ENCODE measurements at regions not wholly inside any gene's neighbourhood (a gene's known extent, or its start where the extent isn't known, plus 50 kb on each side); places are given as distances from the start of the nearest gene placed in this dataset.

DNA sequence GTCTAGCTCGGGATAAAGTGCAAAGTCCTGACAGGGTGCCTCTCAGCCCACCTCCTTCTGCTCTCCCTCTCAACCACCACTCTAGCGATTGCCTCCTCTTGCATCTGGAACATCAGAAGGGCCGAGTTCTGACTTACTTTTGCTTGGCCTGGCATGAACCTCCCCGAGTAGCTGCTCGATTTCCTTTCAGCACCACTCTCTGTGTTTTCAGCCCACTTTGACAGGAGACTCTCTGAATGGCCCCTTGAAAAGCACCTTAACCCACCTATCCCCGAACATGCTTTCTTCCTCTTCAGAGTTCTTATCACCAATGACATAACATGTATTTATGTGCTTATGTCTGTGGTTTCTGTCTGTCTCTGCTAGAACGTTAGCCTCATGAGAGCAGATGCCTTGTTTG lies 225.8 kb upstream of the RUNX1 start (continued):
- TF ChIP-seq, protein P1, sequence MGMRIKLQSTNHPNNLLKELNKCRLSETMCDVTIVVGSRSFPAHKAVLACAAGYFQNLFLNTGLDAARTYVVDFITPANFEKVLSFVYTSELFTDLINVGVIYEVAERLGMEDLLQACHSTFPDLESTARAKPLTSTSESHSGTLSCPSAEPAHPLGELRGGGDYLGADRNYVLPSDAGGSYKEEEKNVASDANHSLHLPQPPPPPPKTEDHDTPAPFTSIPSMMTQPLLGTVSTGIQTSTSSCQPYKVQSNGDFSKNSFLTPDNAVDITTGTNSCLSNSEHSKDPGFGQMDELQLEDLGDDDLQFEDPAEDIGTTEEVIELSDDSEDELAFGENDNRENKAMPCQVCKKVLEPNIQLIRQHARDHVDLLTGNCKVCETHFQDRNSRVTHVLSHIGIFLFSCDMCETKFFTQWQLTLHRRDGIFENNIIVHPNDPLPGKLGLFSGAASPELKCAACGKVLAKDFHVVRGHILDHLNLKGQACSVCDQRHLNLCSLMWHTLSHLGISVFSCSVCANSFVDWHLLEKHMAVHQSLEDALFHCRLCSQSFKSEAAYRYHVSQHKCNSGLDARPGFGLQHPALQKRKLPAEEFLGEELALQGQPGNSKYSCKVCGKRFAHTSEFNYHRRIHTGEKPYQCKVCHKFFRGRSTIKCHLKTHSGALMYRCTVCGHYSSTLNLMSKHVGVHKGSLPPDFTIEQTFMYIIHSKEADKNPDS (CRISPR knock-in tag; IDR thresholded peaks at IDR 0.05) = no peak
- TF ChIP-seq DR1 (CRISPR knock-in tag; IDR thresholded peaks at IDR 0.05) = no peak
- no peak for TF ChIP-seq SOX6 (IDR thresholded peaks at IDR 0.05)
- TF ChIP-seq SOX6 (CRISPR knock-in tag; IDR thresholded peaks at IDR 0.05) = no peak
- TF ChIP-seq ZNF878 (CRISPR knock-in tag; IDR thresholded peaks at IDR 0.05) = no peak

DNA sequence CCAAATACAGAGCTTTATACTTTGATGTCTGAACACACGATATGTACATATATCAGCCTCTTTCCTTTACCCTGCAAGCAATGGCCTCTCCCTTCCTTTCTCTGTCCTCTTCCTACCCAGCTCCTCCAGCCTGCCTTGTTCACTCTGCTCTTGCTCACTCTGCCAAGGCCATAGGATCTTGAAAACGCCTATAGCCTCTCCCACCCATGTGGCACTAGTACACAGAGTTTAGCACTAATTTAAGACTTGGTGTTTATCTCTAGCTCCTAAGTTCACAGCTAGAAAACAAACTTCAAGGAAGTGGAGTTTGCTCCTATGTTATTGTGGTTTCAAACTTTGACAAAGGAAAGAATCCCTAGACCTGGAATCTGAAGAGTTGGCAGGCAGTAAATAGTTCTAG lies 225.0 kb upstream of the RUNX1 start:
- no peak for TF ChIP-seq POLR2AphosphoS5 (IDR thresholded peaks at IDR 0.05; ENCODE audit: low read depth, low read length)
- TF ChIP-seq, protein P2, sequence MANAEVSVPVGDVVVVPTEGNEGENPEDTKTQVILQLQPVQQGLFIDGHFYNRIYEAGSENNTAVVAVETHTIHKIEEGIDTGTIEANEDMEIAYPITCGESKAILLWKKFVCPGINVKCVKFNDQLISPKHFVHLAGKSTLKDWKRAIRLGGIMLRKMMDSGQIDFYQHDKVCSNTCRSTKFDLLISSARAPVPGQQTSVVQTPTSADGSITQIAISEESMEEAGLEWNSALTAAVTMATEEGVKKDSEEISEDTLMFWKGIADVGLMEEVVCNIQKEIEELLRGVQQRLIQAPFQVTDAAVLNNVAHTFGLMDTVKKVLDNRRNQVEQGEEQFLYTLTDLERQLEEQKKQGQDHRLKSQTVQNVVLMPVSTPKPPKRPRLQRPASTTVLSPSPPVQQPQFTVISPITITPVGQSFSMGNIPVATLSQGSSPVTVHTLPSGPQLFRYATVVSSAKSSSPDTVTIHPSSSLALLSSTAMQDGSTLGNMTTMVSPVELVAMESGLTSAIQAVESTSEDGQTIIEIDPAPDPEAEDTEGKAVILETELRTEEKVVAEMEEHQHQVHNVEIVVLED (CRISPR knock-in tag; IDR thresholded peaks at IDR 0.05; ENCODE audit: borderline replicate concordance) = no peak
- TF ChIP-seq, protein P3, sequence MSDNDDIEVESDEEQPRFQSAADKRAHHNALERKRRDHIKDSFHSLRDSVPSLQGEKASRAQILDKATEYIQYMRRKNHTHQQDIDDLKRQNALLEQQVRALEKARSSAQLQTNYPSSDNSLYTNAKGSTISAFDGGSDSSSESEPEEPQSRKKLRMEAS (IDR thresholded peaks at IDR 0.05) = no peak
- no peak for TF ChIP-seq ZNF737 (CRISPR knock-in tag; IDR thresholded peaks at IDR 0.05; ENCODE audit: borderline replicate concordance)
- no peak for TF ChIP-seq POLR2G (IDR thresholded peaks at IDR 0.05; ENCODE audit: low read depth, low read length)
- TF ChIP-seq SOX5 (CRISPR knock-in tag; IDR thresholded peaks at IDR 0.05; ENCODE audit: borderline replicate concordance) = no peak
- TF ChIP-seq ZFP62 (CRISPR knock-in tag; IDR thresholded peaks at IDR 0.05) = no peak
- ATAC-seq (no peak), FAIRE-seq (no peak), DNase-seq (ENCODE audit: low spot score) (no peak)
- H3K27me3 ChIP-seq (ENCODE audit: control insufficient read depth in 1 of 2, insufficient read depth in 2 of 2, low read length in 2 of 2) = no peaks in the 10 kb centered on the region
- no peaks in the 10 kb centered on the region for H3K36me3 ChIP-seq (replicated peaks in 1 of 2; ENCODE audit: control insufficient read depth in 1 of 2, insufficient read depth in 2 of 2, low read length in 2 of 2)
- H3K79me2 ChIP-seq (ENCODE audit: insufficient read depth, low read length) = no peaks in the 10 kb centered on the region
- ChIA-PET POLR2A (no interaction called here), CTCF (ENCODE audit: low intra/inter-chr PET ratio, low total read pairs) (no interaction called here)
- no peaks in the 10 kb centered on the region for H3K9me3 ChIP-seq (ENCODE audit: low read length)
- no peaks in the 10 kb centered on the region for H3K4me1 ChIP-seq (ENCODE audit: insufficient read depth, low read length)
- no peaks in the 10 kb centered on the region for H4K20me1 ChIP-seq (ENCODE audit: insufficient read depth, low read length)
- H2AFZ ChIP-seq (ENCODE audit: low read length) = no peak overlapping the region
- H3K9ac ChIP-seq (ENCODE audit: insufficient read depth, low read depth, low read length) = no peak overlapping the region
- no TSS peak for BruUV-seq (replicated peaks)
- H3K27ac ChIP-seq (ENCODE audit: extremely low read length, insufficient read depth, low read length) = no peak overlapping the region
- in situ Hi-C loops (cut with HindIII; ENCODE audit: extremely low pct_ligation_motif_present, low pct_unique_long_range_greater_than_20kb) (no loop called here), intact Hi-C loops (cut with micrococcal nuclease; ENCODE audit: unreplicated experiment) (no loop called here)
- WGBS (ENCODE audit: low lambda C conversion rate) = 39% methylated on average over 2 of the region's 2 CpGs
- no peak overlapping the region for H3K4me3 ChIP-seq (replicated peaks in 1 of 3; ENCODE audit: insufficient read depth in 1 of 3, low read depth in 2 of 3, low read length in 3 of 3)
- no peak overlapping the region for H3K4me2 ChIP-seq (ENCODE audit: low read depth, low read length)

Measured in HepG2 (cell line).